HEK293T (cell line): ENCODE measurements at regions not wholly inside any gene's neighbourhood (a gene's known extent, or its start where the extent isn't known, plus 50 kb on each side); places are given as distances from the start of the nearest gene placed in this dataset.

Source experiments
- ARNT ChIP-seq: fragments of 450-650 bp; IDR thresholded peaks from 2 replicates; pipeline ENCODE4 v1.6.1; 2017; ENCODE audit warnings: mild to moderate bottlenecking
- BHLHE40 ChIP-seq: fragments of 450-650 bp; IDR thresholded peaks from 2 replicates; pipeline ENCODE4 v1.6.1; 2016; ENCODE audit warnings: mild to moderate bottlenecking, moderate library complexity, borderline replicate concordance
- CTBP1 ChIP-seq: fragments of 450-650 bp; IDR thresholded peaks from 2 replicates; pipeline ENCODE4 v1.6.1; 2016; ENCODE audit warnings: borderline replicate concordance
- ELF4 ChIP-seq: fragments of 450-650 bp; IDR thresholded peaks from 2 replicates; pipeline ENCODE4 v1.6.1; 2017; ENCODE audit warnings: antibody characterized with exemption
- FOXA1 ChIP-seq: fragments of 450-650 bp; IDR thresholded peaks from 2 replicates; pipeline ENCODE4 v1.6.1; 2016; ENCODE audit warnings: mild to moderate bottlenecking
- FOXK2 ChIP-seq: fragments of 450-650 bp; IDR thresholded peaks from 2 replicates; pipeline ENCODE4 v1.6.1; 2016; ENCODE audit warnings: mild to moderate bottlenecking
- FOXM1 ChIP-seq: fragments of 450-650 bp; IDR thresholded peaks from 2 replicates; pipeline ENCODE4 v1.6.1; 2017; ENCODE audit warnings: mild to moderate bottlenecking, borderline replicate concordance
- HDGF ChIP-seq: fragments of 450-650 bp; IDR thresholded peaks from 2 replicates; pipeline ENCODE4 v1.6.1; 2017; ENCODE audit warnings: antibody characterized with exemption, borderline replicate concordance
- L3MBTL2 ChIP-seq: fragments of 450-650 bp; conservative IDR thresholded peaks from 2 replicates; pipeline ENCODE4 v1.6.1; 2016; ENCODE audit warnings: mild to moderate bottlenecking
- NFRKB ChIP-seq: fragments of 450-650 bp; IDR thresholded peaks from 2 replicates; pipeline ENCODE4 v1.6.1; 2016; ENCODE audit warnings: mild to moderate bottlenecking, moderate library complexity
- PKNOX1 ChIP-seq: fragments of 450-650 bp; IDR thresholded peaks from 2 replicates; pipeline ENCODE4 v1.6.1; 2016
- SP1 ChIP-seq: fragments of 450-650 bp; IDR thresholded peaks from 2 replicates; pipeline ENCODE4 v1.6.1; 2017
- SUZ12 ChIP-seq: fragments of 450-650 bp; IDR thresholded peaks from 2 replicates; pipeline ENCODE4 v1.6.1; 2016; ENCODE audit warnings: mild to moderate bottlenecking
- TARDBP ChIP-seq: fragments of 450-650 bp; IDR thresholded peaks from 2 replicates; pipeline ENCODE4 v1.6.1; 2016

GRCh38 chr5:96329886-96330529 lies 103.0 kb downstream of the PCSK1 start:
- TF ChIP-seq SP1 (no peak), NFRKB (no peak), BHLHE40 (no peak), ELF4 (no peak), FOXK2 (no peak), FOXA1 (no peak), ARNT (no peak), FOXM1 (no peak), TARDBP (no peak), CTBP1 (no peak), L3MBTL2 (no peak), SUZ12 (no peak), HDGF (no peak), PKNOX1 (no peak)
